SJCRH30 (cell line): ENCODE measurements at regions not wholly inside any gene's neighbourhood (a gene's known extent, or its start where the extent isn't known, plus 50 kb on each side); places are given as distances from the start of the nearest gene placed in this dataset.
"Not testable (repeated sequence)": the region's sequence is repeated elsewhere in the genome, so short reads cannot be mapped to it uniquely, and the experiment has no call there.

Source experiments
- DNase-seq, 2 experiments: peaks; one replicate each; pipeline ENCODE4 v3.0.0-alpha.2; 2015 to 2020
- H3K27ac ChIP-seq: fragments of 250-450 bp; sonication (Bioruptor Pico); 2 replicates; pipeline ENCODE4 v1.5.1; 2020; ENCODE audit warnings: mild to moderate bottlenecking, moderate library complexity
- H3K27me3 ChIP-seq: fragments of 250-450 bp; sonication (Bioruptor Pico); 2 replicates; pipeline ENCODE4 v1.5.1; 2020; ENCODE audit warnings: mild to moderate bottlenecking, moderate library complexity
- H3K36me3 ChIP-seq: fragments of 250-450 bp; sonication (Bioruptor Pico); 2 replicates; pipeline ENCODE4 v1.5.1; 2020; ENCODE audit warnings: mild to moderate bottlenecking, moderate library complexity
- H3K4me1 ChIP-seq: fragments of 250-450 bp; sonication (Bioruptor Pico); 2 replicates; pipeline ENCODE4 v1.5.1; 2020; ENCODE audit warnings: mild to moderate bottlenecking, moderate library complexity
- H3K4me3 ChIP-seq: fragments of 250-450 bp; sonication (Bioruptor Pico); 2 replicates; pipeline ENCODE4 v1.5.1; 2020; ENCODE audit warnings: mild to moderate bottlenecking, moderate library complexity
- H3K9me3 ChIP-seq: fragments of 250-450 bp; sonication (Bioruptor Pico); replicated peaks from 2 replicates; pipeline ENCODE4 v1.5.1; 2020; ENCODE audit warnings: mild to moderate bottlenecking, moderate library complexity

DNA sequence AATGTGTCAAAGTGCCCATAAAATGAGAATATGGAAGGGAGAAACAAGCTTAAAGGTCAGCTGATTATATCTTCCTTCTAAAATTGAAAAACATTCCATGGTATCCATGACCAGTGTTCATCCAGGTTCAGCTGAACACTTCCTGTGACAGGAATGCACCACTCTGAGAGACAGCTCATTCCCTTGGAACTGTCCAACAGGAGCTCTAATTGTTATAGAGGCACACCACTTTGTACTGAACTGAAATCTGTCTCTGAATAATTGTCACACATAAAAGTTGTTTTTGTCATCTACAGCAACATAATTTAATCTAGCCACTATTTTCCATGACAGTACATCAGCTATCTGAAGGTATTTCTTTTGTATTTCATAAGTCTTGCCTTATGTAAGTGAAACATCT lies 195.9 kb upstream of the ZNF804A start:
- H3K36me3 ChIP-seq: no peaks in the 10 kb centered on the region
- DNase-seq: no peak
- H3K9me3 ChIP-seq: no peaks in the 10 kb centered on the region
- no peaks in the 10 kb centered on the region for H3K27me3 ChIP-seq
- no peak overlapping the region for H3K4me3 ChIP-seq
- no peaks in the 10 kb centered on the region for H3K4me1 ChIP-seq
- no peak overlapping the region for H3K27ac ChIP-seq

DNA sequence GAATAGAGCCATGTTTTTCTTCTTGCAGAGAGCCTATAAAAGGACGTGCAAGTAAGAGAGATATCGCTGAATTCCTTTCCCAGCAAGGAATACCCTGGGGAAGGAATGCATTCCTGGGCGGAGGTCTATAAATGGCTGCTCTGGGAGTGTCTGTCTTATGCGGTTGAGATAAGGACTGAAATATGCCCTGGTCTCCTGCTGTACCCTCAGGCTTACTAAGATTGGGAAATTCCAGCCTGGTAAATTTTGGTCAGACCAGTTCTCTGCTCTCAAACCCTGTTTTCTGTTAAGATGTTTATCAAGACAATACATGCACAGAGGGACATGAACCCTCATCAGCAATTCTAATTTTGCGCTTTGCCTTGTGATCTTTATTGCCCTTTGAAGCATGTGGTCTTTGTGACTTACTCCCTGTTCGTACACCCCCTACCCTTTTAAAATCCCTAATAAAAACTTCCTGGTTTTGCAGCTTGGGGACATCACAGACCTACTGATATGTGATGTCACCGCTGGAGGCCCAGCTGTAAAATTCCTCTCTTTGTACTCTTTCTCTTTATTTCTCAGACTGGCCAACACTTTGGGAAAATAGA lies 191.2 kb upstream of the ZNF804A start:
- not testable (repeated sequence) for DNase-seq, H3K27me3 ChIP-seq, H3K4me1 ChIP-seq, H3K36me3 ChIP-seq, H3K9me3 ChIP-seq, H3K27ac ChIP-seq, H3K4me3 ChIP-seq

GRCh38 chr2:184410160-184410559 lies 188.2 kb upstream of the ZNF804A start:
- Histone ChIP-seq H3K4me3 (no peak overlapping the region), H3K36me3 (no peaks in the 10 kb centered on the region), H3K27ac (no peak overlapping the region), H3K27me3 (no peaks in the 10 kb centered on the region), H3K4me1 (no peaks in the 10 kb centered on the region), H3K9me3 (no peaks in the 10 kb centered on the region)
- DNase-seq: no peak

- Histone ChIP-seq H3K9me3 (no peaks in the 10 kb centered on the region), H3K4me3 (no peak overlapping the region), H3K27ac (no peak overlapping the region), H3K27me3 (no peaks in the 10 kb centered on the region), H3K4me1 (no peaks in the 10 kb centered on the region), H3K36me3 (no peaks in the 10 kb centered on the region)
- no peak for DNase-seq
These were observed 185.1 kb upstream of the ZNF804A start for GRCh38 chr2:184413221-184413620.

DNA sequence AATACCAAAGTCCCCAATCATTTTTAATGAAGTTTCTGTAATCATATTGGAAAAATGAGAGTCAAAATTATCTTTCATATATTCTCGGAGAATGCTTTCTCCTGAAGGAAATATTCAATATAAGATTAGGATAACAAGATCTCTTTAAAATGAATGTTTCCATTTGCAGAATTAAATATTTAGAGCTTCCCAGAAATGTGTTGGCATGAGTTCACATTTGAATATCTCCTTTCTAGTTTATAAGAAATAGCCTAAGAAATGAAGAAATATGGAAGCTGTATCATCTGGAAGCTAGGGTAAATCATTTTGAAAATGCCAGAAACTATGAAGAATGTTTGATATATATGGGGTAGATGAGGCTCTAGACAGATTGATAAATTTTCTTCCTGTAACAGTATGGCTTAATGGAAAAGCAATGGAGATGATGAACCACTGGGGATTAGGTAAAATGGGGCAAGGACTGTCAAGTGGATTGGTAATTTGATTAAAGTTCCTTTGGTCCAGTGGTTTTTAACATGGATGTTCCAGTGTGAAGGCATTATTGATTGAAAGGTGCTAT lies 184.6 kb upstream of the ZNF804A start:
- DNase-seq: peak in 1 of 2 experiments; percentile 2
- no peak overlapping the region for H3K27ac ChIP-seq
- H3K27me3 ChIP-seq: no peaks in the 10 kb centered on the region
- H3K36me3 ChIP-seq: no peaks in the 10 kb centered on the region
- no peaks in the 10 kb centered on the region for H3K9me3 ChIP-seq
- H3K4me1 ChIP-seq: no peaks in the 10 kb centered on the region
- no peak overlapping the region for H3K4me3 ChIP-seq

DNA sequence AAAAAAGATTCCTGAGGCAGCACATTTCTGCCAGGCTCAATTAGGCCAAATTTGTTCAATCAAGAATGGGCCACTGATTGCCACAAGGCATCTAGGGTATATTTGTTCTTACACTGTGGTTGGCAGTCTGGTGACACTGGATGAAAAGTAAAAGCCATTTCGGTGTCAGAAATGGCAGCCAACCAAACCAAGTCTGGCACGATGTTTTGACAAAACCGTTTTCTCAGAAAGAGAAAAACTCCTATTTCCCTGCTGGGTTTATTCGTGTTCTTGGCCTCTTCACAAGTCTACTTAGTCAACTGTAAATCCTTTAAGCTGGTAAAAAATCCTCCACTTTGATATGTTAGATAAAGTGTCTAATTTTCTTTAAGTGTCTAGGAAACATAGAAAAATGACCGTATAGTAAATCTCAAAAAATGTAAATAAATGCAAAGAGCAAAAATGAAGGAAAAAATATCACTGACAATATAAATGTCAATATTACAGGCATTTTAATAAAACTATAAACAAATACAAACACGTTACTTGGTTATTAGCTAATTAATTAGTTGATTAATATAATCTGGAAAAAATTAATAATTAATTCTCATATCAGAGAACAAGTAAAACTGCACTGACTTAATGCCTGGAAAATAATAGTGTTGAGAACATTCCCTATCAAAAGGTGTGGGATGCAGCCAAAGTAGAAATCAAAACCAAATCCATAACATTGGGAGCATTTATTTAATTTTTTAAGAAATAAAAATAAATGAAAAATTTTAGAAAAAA lies 182.0 kb upstream of the ZNF804A start:
- no peaks in the 10 kb centered on the region for H3K4me1 ChIP-seq
- no peak overlapping the region for H3K27ac ChIP-seq
- no peaks in the 10 kb centered on the region for H3K9me3 ChIP-seq
- no peaks in the 10 kb centered on the region for H3K27me3 ChIP-seq
- H3K4me3 ChIP-seq: no peak overlapping the region
- DNase-seq: no peak
- no peaks in the 10 kb centered on the region for H3K36me3 ChIP-seq

DNA sequence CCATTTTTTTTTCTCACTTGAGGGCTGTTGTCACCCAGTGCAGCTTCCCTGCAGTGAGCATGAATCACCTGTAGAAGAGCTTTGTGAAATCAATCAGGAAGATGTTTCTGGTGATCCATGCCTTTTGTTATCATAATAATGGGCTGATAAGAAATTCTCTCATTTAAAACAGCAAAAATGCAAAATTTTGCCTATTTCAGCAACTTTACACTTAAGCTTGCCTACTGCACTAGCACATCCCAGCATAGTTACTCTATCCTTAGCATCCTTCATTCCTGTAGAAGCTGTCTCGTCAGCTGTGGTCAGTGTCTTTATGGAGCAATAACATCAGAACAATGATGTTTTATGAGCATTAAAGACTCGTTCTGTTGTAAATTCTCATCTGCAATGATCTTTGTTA lies 178.6 kb upstream of the ZNF804A start:
- no peaks in the 10 kb centered on the region for H3K27me3 ChIP-seq
- no peak for DNase-seq
- H3K9me3 ChIP-seq: no peaks in the 10 kb centered on the region
- no peaks in the 10 kb centered on the region for H3K36me3 ChIP-seq
- H3K4me3 ChIP-seq: no peak overlapping the region
- no peak overlapping the region for H3K27ac ChIP-seq
- H3K4me1 ChIP-seq: no peaks in the 10 kb centered on the region

DNA sequence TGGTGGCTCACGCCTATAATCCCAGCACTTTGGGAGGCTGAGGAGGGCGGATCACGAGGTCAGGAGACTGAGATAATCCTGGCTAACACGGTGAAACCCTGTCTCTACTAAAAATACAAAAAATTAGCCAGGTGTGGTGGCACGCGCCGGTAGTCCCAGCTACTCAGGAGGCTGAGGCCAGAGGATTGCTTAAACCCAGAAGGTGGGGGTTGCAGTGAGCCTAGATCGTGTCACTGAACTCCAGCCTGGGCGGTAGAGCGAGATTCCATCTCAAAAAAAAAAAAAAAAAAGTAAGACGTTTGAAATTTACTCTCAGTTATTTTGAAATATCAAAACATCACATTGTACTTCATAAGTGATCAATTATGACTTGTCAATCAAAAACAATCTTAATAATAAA lies 176.9 kb upstream of the ZNF804A start:
- H3K4me3 ChIP-seq, H3K4me1 ChIP-seq, H3K36me3 ChIP-seq, H3K27ac ChIP-seq, H3K27me3 ChIP-seq, H3K9me3 ChIP-seq, DNase-seq: not testable (repeated sequence)

- DNase-seq: no peak
- no peaks in the 10 kb centered on the region for H3K27me3 ChIP-seq
These were observed 173.2 kb upstream of the ZNF804A start for GRCh38 chr2:184425083-184425482.

GRCh38 chr2:184444217-184444616 lies 154.1 kb upstream of the ZNF804A start:
- H3K27ac ChIP-seq: no peak overlapping the region
- H3K9me3 ChIP-seq: no peaks in the 10 kb centered on the region
- no peaks in the 10 kb centered on the region for H3K36me3 ChIP-seq
- peak in 1 of 2 experiments; percentile 2 for DNase-seq
- no peaks in the 10 kb centered on the region for H3K27me3 ChIP-seq
- no peak overlapping the region for H3K4me3 ChIP-seq
- H3K4me1 ChIP-seq: no peaks in the 10 kb centered on the region; the same call in 1 of the 2 replicates

More at GRCh38 chr2:184425083-184425482, 173.2 kb upstream of the ZNF804A start:
- H3K27ac ChIP-seq: no peak overlapping the region
- no peaks in the 10 kb centered on the region for H3K9me3 ChIP-seq
- H3K4me3 ChIP-seq: no peak overlapping the region
- H3K36me3 ChIP-seq: no peaks in the 10 kb centered on the region; the same call in 1 of the 2 replicates
- H3K4me1 ChIP-seq: no peaks in the 10 kb centered on the region

DNA sequence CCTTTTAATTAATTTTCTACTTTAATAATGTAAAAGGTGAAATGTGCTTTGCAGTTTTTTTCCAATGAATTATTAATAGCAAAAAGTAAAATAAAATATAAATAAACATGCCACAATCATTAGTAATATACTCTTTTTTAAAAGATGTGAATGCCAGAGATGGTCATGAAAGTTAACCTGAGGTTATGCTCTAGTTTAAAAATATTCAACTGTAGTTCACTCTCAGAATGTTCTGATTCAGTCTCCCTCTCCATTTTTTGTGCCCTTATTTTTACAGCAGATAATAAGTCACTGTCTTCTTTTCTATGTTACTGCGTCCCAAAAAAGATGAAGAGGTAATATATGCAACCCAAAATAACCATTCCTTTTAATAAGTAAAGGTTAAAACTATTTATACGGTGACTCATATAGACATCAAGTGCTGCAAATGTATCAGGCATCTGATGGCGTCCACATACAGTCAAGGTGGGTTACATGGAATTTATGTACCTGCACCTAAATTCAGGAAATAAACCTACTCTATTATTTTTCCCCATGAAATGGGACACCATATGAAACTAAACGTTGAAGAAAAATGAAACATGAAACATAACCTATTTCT lies 153.6 kb upstream of the ZNF804A start:
- Histone ChIP-seq H3K27me3 (no peaks in the 10 kb centered on the region), H3K9me3 (no peaks in the 10 kb centered on the region), H3K4me1 (no peaks in the 10 kb centered on the region; the same call in 1 of the 2 replicates), H3K36me3 (no peaks in the 10 kb centered on the region), H3K4me3 (no peak overlapping the region), H3K27ac (no peak overlapping the region)
- DNase-seq: no peak

DNA sequence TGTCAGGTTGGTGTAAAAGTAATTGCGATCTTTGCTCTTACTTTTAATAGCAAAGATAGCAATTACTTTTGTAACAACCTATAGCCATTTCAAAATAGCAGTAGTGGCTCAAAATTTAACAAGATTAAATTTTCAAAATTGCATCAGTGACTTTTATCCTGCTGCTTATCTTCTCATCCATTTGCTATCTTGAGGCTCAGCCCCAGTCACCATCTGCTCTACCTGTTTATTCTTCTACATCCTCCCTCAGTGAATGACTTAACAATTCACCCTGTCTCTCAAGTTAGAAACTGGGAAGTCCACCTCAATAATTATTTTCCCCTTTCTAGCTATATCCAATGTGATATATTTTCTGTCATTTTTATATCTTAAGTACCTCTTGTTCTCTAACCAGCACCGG lies 148.6 kb upstream of the ZNF804A start:
- Histone ChIP-seq H3K36me3 (no peaks in the 10 kb centered on the region), H3K27me3 (no peaks in the 10 kb centered on the region), H3K4me1 (no peaks in the 10 kb centered on the region; the same call in 1 of the 2 replicates), H3K27ac (no peak overlapping the region), H3K9me3 (no peaks in the 10 kb centered on the region), H3K4me3 (no peak overlapping the region)
- DNase-seq: no peak

DNA sequence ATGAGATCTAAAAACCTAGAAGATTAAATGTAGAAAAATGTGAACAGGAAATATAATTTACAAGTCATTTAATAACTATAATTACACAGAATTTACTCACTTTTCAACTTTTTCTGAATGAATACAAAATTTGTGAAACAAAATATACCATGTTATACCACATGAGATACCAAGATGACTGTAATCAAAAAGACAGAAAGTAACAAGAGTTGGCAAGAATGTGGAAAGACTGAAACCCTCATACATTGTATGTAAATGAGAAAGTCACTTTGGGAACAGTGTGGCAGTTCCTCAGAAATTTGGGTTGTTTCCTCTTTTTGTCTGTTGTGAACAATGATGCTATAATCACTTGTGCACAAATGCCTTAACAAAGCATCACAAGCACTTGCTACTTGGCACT lies 145.4 kb upstream of the ZNF804A start:
- Histone ChIP-seq H3K36me3 (no peaks in the 10 kb centered on the region), H3K4me1 (no peaks in the 10 kb centered on the region), H3K4me3 (no peak overlapping the region), H3K27ac (no peak overlapping the region), H3K27me3 (no peaks in the 10 kb centered on the region), H3K9me3 (no peaks in the 10 kb centered on the region)
- no peak for DNase-seq

DNA sequence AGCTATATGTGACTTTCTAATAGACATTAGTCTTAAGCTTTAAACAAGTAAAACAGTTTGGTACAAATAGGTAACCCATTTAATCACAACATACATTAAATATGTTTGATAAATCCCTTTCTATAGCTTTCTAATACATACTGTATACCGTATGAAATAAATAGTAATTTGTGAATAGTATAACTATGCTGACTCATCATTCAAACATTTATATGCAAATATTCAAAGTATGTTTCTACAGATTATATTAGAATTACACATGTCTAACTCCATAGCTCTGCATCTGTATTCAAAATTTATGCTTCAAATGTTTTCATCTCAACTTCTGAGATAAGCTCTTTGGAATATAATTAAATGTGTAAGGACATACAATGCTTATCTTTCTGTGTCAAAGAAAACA lies 142.7 kb upstream of the ZNF804A start:
- Histone ChIP-seq H3K4me3 (no peak overlapping the region), H3K27ac (no peak overlapping the region), H3K4me1 (no peaks in the 10 kb centered on the region), H3K36me3 (no peaks in the 10 kb centered on the region), H3K27me3 (no peaks in the 10 kb centered on the region), H3K9me3 (no peaks in the 10 kb centered on the region)
- DNase-seq: no peak

DNA sequence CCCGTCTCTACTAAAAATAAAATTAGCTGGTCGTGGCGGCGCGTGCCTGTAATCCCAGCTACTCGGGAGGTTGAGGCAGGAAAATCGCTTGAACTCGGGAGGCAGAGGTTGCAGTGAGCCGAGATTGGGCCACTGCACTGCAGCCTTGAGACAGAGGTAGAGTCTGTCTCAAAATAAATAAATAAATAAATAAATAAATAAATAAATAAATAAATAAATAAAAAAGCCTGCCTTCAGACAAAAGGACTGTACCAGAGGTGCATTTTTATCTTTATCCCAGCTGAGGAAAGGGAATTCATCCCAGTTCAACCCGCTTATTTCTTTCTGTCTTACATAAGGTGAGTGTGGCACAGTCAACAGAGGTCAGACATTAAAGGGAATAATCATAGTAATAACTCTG lies 141.6 kb upstream of the ZNF804A start:
- not testable (repeated sequence) for H3K27me3 ChIP-seq, H3K27ac ChIP-seq, H3K36me3 ChIP-seq

More for the DNA sequence above, 141.6 kb upstream of the ZNF804A start:
- not testable (repeated sequence) for H3K4me3 ChIP-seq, DNase-seq, H3K9me3 ChIP-seq, H3K4me1 ChIP-seq
